Middle frontal gyrus (tissue), 1 donor: ENCODE measurements at regions not wholly inside any gene's neighbourhood (a gene's known extent, or its start where the extent isn't known, plus 50 kb on each side); places are given as distances from the start of the nearest gene placed in this dataset.
"Not testable (repeated sequence)": the region's sequence is repeated elsewhere in the genome, so short reads cannot be mapped to it uniquely, and the experiment has no call there.

Experiments
- DNase-seq: peaks from one replicate; pipeline ENCODE4 v3.0.0-alpha.2; 2015; ENCODE audit warnings: low spot score; ENCODE audit errors: extremely low spot score

DNA sequence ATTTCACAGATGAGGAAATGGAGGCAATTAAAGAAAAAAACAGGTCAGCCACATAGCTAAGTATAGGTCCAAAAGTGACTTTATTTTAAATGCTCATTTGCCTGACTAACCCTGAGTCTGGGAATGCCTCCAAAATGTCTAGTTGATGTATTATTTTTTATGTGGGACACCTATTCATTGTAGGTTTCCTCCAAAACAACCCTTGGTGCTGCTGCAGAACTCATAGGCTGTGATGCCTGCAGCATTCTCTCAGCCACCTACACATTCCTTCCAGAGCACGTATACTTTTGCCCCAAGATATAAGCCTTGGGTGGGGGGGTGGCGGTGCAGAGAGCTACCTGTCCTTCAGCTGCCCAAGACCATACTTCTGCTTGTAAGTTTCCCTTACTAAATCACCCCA lies 77.4 kb downstream of the MSX2 start:
- DNase-seq, result no peak

DNA sequence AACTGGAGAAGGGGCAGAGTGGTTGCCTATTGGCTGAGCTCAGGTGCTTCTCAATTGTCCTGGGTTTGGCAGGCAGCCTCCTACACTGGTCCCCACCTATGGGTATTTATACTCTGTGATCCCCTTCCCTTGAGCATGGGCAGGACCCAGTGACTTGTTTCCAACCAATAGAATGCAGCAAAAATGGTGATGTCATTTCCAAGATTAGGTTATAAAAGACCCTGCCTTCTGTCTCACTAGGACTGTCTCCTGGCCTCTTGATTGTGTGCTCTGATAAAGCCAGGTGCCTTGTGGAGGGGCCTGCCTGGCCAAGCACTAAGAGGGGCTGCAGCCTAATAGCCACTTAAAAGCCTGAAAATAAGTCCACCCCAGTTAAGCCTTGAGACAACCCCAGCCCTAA lies 76.1 kb downstream of the MSX2 start:
- DNase-seq, result no peak

DNA sequence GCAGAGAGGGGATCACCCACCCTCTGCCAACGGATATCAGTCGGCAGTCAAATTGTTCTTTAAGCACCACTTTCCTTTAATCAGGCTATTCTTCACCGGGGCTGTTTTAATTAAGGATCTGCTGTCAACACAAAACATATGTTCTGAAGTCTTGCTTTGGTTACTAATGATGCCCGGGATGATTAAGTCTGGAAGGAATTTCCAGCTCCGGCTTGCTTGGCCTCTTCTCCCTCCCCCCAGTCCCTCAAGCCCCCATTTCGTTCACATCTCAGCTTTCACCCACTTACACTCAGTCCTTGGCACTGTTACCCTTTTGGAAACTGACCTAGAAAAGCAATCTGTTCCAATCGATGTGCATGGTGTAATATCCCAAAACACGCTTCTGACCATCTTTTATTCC lies 74.7 kb downstream of the MSX2 start:
- no peak for DNase-seq

DNA sequence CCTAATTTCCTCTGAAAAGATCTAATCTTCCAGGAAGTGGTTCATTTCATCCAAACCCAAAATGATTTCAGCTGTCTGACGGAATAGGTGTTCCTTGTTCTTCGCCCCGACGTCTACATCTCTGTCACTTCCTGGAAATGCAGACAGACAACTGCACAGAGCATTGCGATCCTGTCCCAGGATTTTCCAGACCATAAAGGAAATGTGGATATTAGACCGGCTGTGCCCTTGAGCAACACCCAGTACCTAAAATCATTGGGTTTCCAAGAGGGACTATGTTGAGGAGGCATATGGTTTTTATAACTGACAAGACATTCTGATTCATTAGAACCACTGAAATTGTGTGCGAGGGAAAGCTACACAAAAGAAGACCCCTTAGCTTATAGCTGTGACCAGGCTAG lies 74.2 kb downstream of the MSX2 start:
- DNase-seq, result no peak

DNA sequence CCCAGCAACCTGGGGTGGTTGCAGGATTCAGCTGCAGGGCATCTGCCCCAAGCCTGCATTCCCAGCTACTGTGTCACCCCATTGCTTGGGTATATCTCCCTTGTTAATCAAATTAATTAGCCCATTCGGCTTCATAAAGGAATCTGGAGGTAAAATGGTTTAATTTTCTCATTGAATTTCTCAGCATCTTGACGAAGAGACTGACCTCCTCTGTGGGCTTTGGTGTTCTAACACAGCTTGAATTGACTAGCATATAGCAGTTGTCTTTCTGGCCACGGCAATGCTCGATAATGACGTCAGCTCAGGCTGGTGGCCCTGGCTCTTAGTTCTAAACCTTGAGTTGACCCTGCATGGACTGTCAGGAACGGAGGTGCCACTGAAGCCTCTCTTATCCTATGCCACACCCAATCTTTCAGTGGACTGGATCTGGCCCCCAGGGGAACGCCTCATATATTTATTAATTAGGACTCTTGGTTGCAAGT lies 72.4 kb downstream of the MSX2 start:
- DNase-seq, result no peak

DNA sequence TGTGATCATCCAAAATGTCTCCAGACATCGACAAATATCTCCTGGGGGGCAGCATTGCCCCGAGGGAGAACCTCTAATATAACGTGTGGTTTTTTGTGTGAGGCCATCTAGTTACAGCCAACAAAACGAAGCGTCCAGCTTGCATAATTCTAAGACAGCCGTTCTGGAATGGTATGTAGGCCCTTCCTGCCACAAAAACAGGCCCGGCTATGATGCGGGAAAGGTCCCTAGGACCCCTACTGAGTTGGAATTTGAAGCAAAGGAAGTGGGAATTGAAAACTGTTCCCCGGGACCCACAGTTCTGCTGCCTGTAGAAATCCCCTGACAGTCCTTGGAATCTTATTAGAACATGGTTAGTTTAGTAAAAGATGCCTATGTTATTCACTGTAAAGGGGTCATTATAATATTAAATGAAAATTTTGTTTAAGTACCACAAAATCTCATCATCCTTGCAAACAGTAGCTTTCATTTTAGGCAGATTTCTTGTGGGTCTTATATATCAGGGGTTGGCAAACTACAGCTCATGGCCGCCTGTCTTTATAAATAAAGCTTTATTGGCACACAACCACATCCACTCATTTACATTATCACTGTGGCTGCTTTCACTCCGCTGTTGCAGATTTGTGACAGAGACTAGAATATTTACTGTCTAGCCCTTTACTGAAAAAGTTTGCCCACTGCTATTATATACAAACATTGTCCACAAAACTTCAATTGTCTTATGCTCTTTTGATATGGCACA lies 70.7 kb downstream of the MSX2 start:
- DNase-seq, result no peak

DNA sequence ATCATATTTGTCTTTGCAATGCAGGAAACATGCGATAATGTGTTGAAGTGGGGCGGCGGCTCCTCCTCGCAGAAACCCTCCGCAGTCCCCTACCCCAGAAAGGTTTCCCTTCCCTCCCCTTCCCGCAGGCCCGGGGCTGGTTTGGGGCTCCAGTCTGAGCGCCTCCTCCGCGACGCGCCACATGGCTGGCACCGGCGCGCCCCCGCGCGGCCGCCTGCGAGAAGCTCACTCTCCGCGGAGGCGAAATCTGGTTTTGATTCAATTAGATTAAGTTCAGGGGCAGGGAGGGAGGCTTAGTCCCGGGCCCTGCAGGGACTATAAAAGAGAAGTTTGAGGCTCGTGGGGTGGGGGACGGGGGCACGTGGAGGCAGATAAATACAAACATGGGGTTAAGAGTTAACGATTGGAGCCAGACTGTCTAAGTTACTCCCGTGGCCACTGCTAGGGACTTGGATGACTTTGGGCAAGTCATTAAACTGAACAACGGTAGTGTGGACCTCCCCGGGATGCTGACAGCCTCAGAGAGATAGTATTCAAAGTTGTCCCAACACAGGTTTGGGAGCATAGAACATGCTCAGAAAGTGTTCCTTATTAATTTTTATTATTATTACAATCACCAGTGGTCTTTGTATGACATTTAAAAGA lies 69.4 kb downstream of the MSX2 start:
- DNase-seq, result peak; percentile 45

DNA sequence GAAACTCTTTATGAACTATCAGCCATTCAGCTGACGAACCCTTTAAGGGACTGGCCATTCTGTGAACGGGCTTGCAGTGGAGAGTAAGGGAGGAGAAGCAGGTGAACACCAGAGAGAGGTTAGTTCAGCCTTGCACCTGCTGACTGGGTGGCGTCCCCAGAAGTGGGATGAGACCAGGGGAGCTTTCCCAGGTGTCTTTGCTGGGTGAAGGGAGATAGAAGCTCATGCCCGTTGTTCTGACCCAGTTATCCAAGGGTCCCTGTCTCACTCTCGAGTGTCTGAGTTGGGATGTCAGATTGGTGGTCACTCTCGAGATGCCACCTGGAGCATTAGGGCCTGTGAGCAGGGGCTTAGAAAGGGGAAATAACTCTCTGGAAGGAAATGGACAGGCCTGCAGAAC lies 68.7 kb downstream of the MSX2 start:
- DNase-seq, result no peak

DNA sequence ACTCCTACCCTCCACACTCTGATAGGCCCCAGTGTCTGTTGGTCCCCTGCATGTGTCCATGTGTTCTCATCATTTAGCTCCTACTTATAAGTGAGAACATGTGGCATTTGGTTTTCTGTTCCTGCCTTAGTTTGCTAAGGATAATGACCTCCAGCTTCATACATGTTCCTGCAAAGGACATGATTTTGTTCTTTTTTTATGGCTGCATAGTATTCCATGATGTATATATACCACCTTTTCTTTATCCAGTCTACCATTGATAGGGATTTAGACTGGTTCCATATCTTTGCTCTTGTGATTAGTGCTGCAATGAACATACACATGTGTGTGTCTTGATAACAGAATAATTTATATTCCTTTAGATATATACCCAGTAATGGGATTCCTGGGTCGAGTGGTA lies 67.9 kb downstream of the MSX2 start:
- DNase-seq, result not testable (repeated sequence)

DNA sequence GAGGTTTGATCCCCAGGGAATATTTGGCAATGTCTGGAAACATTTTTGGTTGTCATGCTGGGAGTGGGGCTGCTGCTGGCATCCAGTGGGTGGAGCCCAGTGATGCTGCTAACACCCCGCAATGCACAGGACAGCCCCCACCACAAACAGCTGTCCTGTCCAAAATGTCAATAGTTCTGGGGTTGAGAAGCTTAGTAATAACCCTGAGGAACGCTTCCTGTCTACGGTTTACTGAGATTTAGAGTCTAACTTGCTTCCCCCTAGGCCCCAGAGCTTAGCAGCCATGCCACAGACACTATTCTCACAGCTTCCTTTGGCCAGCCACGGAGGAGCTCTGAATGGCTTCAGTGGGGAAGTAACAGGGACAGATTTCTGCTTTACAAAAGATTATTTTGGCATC lies 66.5 kb downstream of the MSX2 start:
- DNase-seq, result no peak

DNA sequence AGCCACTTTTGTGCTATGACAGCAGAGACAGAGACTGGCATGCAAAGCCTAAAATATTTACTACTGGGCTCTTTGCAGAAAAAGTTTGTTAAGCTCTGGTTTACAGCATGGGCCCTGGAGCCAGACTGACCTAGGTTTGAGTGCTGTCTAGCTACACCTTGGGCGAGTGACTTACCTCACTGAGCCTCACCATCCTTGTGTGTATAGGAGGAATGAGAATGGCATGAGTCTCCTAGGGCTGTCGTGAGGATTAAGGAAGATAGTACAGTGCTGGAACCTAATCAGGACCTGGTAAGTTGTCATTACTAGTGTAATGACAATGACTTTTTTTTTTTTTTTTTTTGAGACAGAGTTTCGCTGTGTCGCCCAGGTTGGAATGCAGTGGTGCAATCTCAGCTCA lies 65.2 kb downstream of the MSX2 start:
- no peak for DNase-seq

DNA sequence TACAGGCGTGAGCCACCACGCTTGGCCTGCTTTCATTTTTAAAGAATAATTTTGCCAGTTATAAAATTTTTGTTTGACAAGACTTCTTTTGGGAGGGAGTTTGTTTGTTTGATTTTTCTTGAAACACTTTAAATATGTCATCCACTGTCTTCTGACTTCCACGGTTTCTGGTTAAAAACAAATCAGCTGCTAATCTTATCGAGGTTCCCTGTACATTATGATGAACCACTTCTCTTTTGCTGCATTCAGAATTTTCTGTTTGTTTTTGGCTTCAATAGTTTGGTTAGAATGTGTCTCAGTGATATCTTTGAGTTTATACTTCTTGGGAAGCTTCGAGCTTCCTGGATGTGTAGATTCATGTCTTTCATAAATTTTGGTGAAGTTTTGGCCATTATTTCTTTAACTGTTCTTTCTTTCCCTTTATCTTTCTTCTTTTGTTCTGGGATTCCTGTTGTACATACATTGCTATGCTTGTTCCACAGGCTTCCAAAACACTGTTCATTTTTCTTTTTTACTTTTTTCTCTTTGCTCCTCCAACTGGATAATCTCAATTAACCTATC lies 60.8 kb downstream of the MSX2 start:
- DNase-seq, result no peak
